ENCODE measurements at regions not wholly inside any gene's neighbourhood (a gene's known extent, or its start where the extent isn't known, plus 50 kb on each side); places are given as distances from the start of the nearest gene placed in this dataset.

DNA sequence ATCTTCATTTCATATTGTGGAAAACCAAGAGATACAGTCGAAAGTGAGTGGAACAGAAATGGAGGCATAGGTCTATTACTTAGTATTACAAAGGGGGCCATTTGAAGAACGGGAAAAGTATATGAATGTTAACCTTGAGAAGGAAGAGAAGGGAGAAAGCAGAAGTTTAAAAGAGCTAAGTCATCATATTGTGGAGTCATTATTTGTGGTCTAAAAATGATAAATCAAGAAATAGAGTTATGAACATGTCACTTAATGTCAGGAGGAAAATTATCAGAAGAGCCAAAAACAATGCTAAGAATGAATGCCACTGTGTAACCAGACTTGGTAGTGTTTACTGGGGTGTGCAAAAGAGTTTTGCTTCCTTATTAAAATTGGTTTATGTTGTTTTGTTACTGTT, 589.5 kb upstream of the LCORL start:
- POLR2A ChIA-PET: no interaction called here
- H4K20me1 ChIP-seq (replicated peaks; ENCODE audit: control insufficient read depth, extremely low read depth, insufficient read depth, low read length): no peaks in the 10 kb centered on the region

GRCh38 chr4:18608908-18609533, 587.5 kb upstream of the LCORL start:
- ChIA-PET CTCF (no interaction called here), POLR2A (no interaction called here)
- H3K9ac ChIP-seq (replicated peaks; ENCODE audit: extremely low read depth, insufficient read depth, low read length): no peak overlapping the region
- no peaks in the 10 kb centered on the region for H4K20me1 ChIP-seq (replicated peaks; ENCODE audit: control insufficient read depth, extremely low read depth, insufficient read depth, low read length)
- H3K27ac ChIP-seq (ENCODE audit: insufficient read depth, low read depth, low read length): no peak overlapping the region
- no peaks in the 10 kb centered on the region for H3K9me3 ChIP-seq (replicated peaks; ENCODE audit: control insufficient read depth, insufficient read depth, low read length)
- no peaks in the 10 kb centered on the region for H3K9me1 ChIP-seq (replicated peaks; ENCODE audit: control insufficient read depth, extremely low read depth, insufficient read depth, low read length)
- TF ChIP-seq JUN (IDR thresholded peaks at IDR 0.05; ENCODE audit: borderline replicate concordance, insufficient read depth, insufficient read length, low read depth) (no peak), MYC (IDR thresholded peaks at IDR 0.05; ENCODE audit: low read depth, low read length) (no peak), POLR2A (IDR thresholded peaks at IDR 0.05; ENCODE audit: low read depth, low read length) (no peak), FOS (IDR thresholded peaks at IDR 0.05; ENCODE audit: borderline replicate concordance, insufficient read depth, low read length) (no peak), POLR2AphosphoS5 (IDR thresholded peaks at IDR 0.05; ENCODE audit: insufficient read depth, low read depth, low read length) (no peak), GATA2 (IDR thresholded peaks at IDR 0.05; ENCODE audit: insufficient read depth, insufficient read length, low read depth, low read length) (no peak), EZH2 (IDR thresholded peaks at IDR 0.05; ENCODE audit: borderline replicate concordance, low read depth, low read length, severe bottlenecking) (no peak)
- TF ChIP-seq, protein P1, sequence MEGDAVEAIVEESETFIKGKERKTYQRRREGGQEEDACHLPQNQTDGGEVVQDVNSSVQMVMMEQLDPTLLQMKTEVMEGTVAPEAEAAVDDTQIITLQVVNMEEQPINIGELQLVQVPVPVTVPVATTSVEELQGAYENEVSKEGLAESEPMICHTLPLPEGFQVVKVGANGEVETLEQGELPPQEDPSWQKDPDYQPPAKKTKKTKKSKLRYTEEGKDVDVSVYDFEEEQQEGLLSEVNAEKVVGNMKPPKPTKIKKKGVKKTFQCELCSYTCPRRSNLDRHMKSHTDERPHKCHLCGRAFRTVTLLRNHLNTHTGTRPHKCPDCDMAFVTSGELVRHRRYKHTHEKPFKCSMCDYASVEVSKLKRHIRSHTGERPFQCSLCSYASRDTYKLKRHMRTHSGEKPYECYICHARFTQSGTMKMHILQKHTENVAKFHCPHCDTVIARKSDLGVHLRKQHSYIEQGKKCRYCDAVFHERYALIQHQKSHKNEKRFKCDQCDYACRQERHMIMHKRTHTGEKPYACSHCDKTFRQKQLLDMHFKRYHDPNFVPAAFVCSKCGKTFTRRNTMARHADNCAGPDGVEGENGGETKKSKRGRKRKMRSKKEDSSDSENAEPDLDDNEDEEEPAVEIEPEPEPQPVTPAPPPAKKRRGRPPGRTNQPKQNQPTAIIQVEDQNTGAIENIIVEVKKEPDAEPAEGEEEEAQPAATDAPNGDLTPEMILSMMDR (IDR thresholded peaks at IDR 0.05; ENCODE audit: extremely low read depth in 1 of 2, insufficient read depth in 1 of 2, low read depth in 1 of 2, low read length in 2 of 2): no peak
- TF ChIP-seq, protein P2, sequence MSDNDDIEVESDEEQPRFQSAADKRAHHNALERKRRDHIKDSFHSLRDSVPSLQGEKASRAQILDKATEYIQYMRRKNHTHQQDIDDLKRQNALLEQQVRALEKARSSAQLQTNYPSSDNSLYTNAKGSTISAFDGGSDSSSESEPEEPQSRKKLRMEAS (IDR thresholded peaks at IDR 0.05; ENCODE audit: insufficient read depth, insufficient read length): no peak
- H3K27me3 ChIP-seq (ENCODE audit: control insufficient read depth in 2 of 2, insufficient read depth in 2 of 2, low read length in 2 of 2): no peaks in the 10 kb centered on the region
- no peak overlapping the region for H2AFZ ChIP-seq (ENCODE audit: low read depth, low read length)
- intact Hi-C loops (cut with micrococcal nuclease): no loop called here
- FAIRE-seq (no peak), DNase-seq (ENCODE audit: low read depth, low spot score) (no peak)
- H3K4me3 ChIP-seq (replicated peaks in 1 of 3; ENCODE audit: insufficient read depth in 1 of 3, low read depth in 1 of 3, low read length in 3 of 3): no peak overlapping the region
- no peaks in the 10 kb centered on the region for H3K79me2 ChIP-seq (ENCODE audit: control insufficient read depth, insufficient read depth, low read length)
- no peaks in the 10 kb centered on the region for H3K4me1 ChIP-seq (ENCODE audit: control insufficient read depth, extremely low read depth, insufficient read depth, low read length)
- no peaks in the 10 kb centered on the region for H3K36me3 ChIP-seq (ENCODE audit: control insufficient read depth in 2 of 2, extremely low read depth in 1 of 2, insufficient read depth in 2 of 2, low read length in 2 of 2)
- BruUV-seq (replicated peaks): no TSS peak
- dilution Hi-C loops (cut with MboI; ENCODE audit: extremely low pct_ligation_motif_present, low sequenced_read_pairs): no loop called here
- H3K4me2 ChIP-seq (ENCODE audit: insufficient read depth, low read length): no peak overlapping the region

More for the DNA sequence above, 589.5 kb upstream of the LCORL start:
- H3K27me3 ChIP-seq (ENCODE audit: control insufficient read depth in 2 of 2, insufficient read depth in 2 of 2, low read length in 2 of 2): no peaks in the 10 kb centered on the region
- no peak overlapping the region for H2AFZ ChIP-seq (ENCODE audit: low read depth, low read length)
- CTCF ChIA-PET: no interaction called here
- no peaks in the 10 kb centered on the region for H3K9me1 ChIP-seq (replicated peaks; ENCODE audit: control insufficient read depth, extremely low read depth, insufficient read depth, low read length)
- no peaks in the 10 kb centered on the region for H3K79me2 ChIP-seq (ENCODE audit: control insufficient read depth, insufficient read depth, low read length)
- no TSS peak for BruUV-seq (replicated peaks)
- H3K4me3 ChIP-seq (replicated peaks in 1 of 3; ENCODE audit: insufficient read depth in 1 of 3, low read depth in 1 of 3, low read length in 3 of 3): no peak overlapping the region
- no peak overlapping the region for H3K4me2 ChIP-seq (ENCODE audit: insufficient read depth, low read length)
- no peak overlapping the region for H3K9ac ChIP-seq (replicated peaks; ENCODE audit: extremely low read depth, insufficient read depth, low read length)
- TF ChIP-seq, protein P2 (IDR thresholded peaks at IDR 0.05; ENCODE audit: insufficient read depth, insufficient read length): no peak
- no peak for TF ChIP-seq GATA2 (IDR thresholded peaks at IDR 0.05; ENCODE audit: insufficient read depth, insufficient read length, low read depth, low read length)
- no peaks in the 10 kb centered on the region for H3K9me3 ChIP-seq (replicated peaks; ENCODE audit: control insufficient read depth, insufficient read depth, low read length)
- no peaks in the 10 kb centered on the region for H3K36me3 ChIP-seq (ENCODE audit: control insufficient read depth in 2 of 2, extremely low read depth in 1 of 2, insufficient read depth in 2 of 2, low read length in 2 of 2)
- no peak for DNase-seq (ENCODE audit: low read depth, low spot score)
- dilution Hi-C loops (cut with MboI; ENCODE audit: extremely low pct_ligation_motif_present, low sequenced_read_pairs) (no loop called here), intact Hi-C loops (cut with micrococcal nuclease) (no loop called here)
- FAIRE-seq: no peak
- no peaks in the 10 kb centered on the region for H3K4me1 ChIP-seq (ENCODE audit: control insufficient read depth, extremely low read depth, insufficient read depth, low read length)
- no peak overlapping the region for H3K27ac ChIP-seq (ENCODE audit: insufficient read depth, low read depth, low read length)

Measured in endothelial cell of umbilical vein (primary cell).